HEK293T (cell line): ENCODE measurements at regions not wholly inside any gene's neighbourhood (a gene's known extent, or its start where the extent isn't known, plus 50 kb on each side); places are given as distances from the start of the nearest gene placed in this dataset.

Experiments
- BHLHE40 ChIP-seq: fragments of 450-650 bp; IDR thresholded peaks from 2 replicates; pipeline ENCODE4 v1.6.1; 2016; ENCODE audit warnings: mild to moderate bottlenecking, moderate library complexity, borderline replicate concordance
- FOXK2 ChIP-seq: fragments of 450-650 bp; IDR thresholded peaks from 2 replicates; pipeline ENCODE4 v1.6.1; 2016; ENCODE audit warnings: mild to moderate bottlenecking
- SP1 ChIP-seq: fragments of 450-650 bp; IDR thresholded peaks from 2 replicates; pipeline ENCODE4 v1.6.1; 2017
- SUZ12 ChIP-seq: fragments of 450-650 bp; IDR thresholded peaks from 2 replicates; pipeline ENCODE4 v1.6.1; 2016; ENCODE audit warnings: mild to moderate bottlenecking
- ZNF384 ChIP-seq: fragments of 450-650 bp; IDR thresholded peaks from 2 replicates; pipeline ENCODE4 v1.6.1; 2016

GRCh38 chr2:65742977-65743376 lies 310.6 kb upstream of the SPRED2 start:
- TF ChIP-seq SUZ12 = no peak
- no peak for TF ChIP-seq BHLHE40
- TF ChIP-seq ZNF384 = no peak
- no peak for TF ChIP-seq SP1
- no peak for TF ChIP-seq FOXK2
